GM19025 (cell line): ENCODE measurements at regions not wholly inside any gene's neighbourhood (a gene's known extent, or its start where the extent isn't known, plus 50 kb on each side); places are given as distances from the start of the nearest gene placed in this dataset.

ENCODE experiments used
- ATAC-seq: cut with Tn5 transposase; IDR thresholded peaks from one replicate; pipeline ENCODE4 v1.9.1; 2021; ENCODE audit warnings: mild to moderate bottlenecking, low read depth, moderate library complexity; ENCODE audit not compliant: unreplicated experiment

DNA sequence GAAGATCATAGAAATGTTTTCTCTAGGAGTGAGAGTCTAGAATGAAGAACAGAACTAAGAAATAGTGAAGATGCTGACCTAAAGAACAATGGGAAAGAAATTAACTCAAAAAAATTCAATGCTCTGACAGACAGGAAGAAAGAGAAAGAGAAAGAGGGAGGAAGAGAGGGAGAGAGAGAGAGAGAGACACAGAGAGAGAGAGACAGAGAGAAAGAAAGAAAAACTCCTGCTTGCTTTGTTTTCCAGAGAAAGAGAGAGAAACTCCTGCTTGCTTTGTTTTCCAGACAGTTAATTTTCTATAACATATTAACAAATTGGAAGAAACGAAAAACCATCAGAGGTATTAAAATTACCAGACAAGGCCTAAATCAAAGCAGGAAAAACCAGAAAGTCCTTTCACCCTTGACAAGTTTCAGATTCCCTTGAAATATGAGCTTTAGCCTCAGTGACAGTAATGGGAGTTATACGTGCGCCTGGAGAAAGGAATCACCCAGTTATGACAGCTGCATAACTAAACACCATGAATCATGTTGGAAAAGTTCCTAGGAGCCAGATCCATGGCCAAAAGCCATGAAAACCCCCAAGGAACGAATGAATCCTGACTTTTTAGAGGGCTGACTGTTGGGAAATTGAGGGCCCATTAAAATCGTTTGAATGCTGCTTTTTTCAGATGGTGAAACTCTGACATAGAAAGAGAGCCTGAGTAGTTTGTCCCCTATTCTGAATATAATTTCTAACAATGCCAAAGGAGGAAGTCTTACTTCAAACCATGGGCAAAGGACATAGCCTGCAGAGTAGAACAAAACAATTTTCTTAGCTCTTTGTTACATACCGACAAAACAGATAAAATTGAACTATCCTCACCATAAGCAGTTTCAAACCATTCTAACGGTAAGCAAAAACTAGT, 228.6 kb upstream of the CHST9 start:
- no peak for ATAC-seq

DNA sequence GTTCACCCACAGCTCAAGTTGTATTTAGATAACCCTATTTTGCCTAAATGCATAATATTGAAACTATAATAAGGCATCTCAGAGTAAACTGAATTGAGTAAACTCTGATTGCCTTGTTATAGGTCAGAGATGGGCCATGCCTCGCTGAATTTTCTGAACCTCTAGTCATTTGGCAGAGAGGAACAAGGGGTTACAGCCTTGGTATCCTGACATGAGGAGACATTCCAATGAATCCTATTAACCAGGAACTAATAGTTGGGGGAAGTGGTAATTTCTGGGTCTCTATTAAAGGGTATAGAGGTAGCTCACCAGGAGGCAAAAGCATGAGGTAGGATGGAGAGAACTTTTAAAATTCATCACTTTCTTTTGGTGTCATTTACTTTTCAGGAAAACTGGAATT, 227.4 kb upstream of the CHST9 start:
- no peak for ATAC-seq

DNA sequence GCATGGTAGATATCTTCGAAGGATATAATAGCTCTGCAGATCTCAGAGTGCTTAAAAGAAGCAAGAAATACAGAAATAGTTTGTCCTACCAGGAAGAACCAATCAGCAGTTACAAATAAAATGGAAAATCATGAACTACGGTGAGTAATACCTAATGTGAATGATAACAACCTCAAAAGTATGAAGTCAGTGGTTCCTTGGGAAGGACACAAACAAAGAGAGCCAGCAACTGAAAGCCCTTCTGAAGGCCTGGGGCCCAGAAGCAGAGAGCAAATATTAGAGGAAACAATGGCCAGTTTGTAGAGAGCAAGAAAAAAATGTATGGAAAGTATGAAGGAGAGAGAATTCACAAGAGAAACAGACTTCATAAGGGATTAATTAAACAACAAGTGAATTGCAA, 226.8 kb upstream of the CHST9 start:
- ATAC-seq, result no peak

DNA sequence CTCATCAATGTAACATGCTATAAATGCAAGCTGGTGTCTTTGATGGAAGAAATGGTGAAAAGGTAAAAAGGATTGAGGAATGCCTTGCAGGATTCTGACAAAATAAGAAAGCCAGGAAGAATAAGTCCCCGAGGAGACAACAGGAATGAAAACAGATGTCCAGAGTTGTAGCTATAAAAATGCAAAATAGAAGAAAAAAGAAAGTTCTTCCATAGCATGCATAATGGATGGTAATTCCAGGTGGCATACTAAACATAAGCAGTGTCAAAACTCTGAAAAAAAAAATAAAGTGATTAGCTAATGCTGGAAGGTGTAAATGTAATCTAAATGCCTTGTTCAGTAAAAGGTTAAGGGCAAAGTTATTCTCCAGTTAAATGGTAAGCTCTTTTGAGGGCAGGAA, 225.9 kb upstream of the CHST9 start:
- no peak for ATAC-seq

DNA sequence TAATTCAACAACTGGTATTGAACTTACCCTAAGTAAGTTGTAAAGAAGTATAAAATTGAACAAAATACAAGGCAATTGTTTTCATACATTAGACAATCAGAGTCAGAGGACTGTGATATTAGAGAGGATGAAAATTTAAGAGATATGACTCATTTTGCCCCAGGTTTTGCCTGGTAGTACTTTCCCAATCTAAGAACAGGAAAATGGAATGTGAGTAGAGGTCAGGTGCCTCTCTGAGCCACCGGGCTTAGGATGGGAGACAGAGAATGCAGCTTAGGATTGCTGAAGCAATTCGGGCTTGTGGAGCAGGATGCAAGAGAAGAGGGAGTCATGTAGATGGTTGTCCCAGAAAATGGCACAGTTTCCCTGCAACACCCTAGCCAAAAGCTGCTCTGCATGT, 219.7 kb upstream of the CHST9 start:
- ATAC-seq, result no peak

DNA sequence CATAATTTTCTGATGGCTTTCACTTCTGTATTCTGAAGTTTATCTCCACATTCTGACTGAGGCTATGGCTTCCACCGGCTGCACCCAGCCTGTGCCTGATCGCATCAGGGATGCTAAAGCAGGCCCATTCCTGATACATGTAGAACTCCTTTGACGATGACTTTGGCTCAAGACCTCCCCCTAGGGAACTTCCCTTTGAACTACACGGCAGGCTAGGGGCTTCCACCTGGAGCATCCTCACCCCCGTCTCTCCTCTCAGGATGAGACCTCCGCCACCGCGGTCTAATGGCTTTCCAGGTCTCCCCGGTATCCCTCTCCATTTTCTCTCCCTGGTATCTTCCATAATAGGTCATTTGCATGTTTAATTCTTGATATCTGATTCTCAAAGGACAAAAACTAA, 214.9 kb upstream of the CHST9 start:
- no peak for ATAC-seq

DNA sequence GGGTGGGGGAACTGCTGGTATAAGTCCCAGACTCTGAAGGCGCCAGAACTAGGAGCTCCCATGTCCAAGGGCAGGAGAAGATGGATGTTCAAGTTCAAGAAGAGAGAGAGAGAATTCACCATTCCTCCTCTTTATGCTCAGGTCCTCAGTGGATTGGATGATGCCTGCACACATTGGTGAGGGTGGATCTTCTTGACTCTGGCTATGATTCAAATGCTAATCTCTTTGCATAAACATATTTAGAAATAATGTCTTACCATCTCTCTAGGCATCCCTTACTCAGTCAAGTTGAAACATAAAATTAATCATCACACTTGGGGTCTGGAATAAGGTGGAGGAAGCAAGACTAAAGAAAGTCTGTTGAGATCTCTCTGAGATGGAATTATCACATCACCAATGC, 210.6 kb upstream of the CHST9 start:
- no peak for ATAC-seq

DNA sequence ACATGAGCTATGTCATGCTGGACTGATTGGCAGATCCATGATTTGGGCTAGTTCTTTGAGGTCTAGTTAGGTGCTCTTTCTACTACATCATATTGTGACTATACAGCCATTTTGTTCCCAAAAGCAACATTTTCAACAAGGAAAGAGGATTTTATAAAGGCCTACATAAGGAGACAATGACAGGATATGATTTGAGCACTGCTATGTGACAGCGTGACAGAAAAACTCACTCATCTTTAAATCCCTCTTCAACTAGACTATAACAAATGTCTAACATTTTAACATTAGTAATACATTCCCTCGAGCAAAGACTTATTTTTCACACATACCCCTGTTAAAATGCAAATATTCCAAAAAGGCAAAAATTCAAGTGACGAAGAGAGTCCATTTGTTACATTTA, 209.6 kb upstream of the CHST9 start:
- ATAC-seq, result no peak

DNA sequence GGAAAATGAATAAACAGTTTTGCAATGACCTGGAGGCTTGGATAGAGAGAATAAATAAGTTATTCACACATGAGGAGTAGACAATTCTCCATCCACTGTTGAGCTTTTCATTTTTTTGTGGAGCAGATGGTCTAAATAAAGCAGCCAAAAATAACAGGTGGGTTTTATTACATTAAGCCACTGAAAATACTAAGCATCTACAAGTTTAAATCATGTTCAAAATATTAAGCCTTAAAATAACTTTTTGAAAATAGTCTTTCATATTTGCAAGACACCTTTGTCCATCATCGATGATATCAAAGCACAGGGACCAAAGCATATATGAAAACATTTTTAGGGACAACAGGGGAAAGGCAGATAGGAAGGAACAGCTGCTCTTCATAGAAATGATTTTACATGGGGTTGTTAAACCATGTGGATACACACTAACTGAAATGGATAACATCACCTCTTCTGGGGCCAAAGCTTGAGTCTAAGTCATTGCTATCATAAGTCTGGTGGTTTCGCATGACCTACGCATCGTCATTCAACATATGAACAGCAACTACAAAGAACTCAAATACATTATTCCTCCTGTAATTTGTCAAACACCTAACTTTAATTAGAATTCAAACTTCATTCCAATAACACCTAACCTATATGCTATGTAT, 197.6 kb upstream of the CHST9 start:
- no peak for ATAC-seq

DNA sequence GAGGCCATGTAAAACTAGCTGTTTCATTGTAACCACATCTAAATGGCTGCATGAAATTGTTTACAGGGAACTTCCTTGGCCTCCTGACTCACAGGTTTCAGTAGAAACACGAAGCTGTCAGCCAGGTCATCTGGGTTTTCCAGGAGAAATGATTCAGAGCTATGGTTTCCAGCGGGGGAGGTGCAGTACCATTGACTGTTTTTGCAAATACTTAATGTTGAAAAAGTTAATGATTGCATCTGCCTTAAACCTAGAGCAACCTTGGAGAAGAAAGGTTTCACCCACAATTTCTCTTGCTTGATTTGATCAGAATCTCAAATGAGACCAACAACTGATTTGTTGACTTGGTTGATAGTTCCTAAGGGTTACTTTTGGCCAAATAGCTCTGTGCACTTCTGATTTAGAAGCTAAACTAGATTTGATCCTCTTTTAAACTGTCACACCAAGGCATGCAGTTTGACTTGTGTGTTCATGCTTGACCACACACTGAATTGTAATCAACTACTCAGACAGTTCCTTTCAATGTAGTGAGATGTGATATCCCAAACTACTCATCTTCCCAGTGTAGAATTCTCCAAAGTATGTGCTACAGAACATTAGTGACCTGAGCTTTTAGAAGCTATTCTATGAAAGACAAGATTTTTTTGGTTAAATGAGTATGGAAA, 193.5 kb upstream of the CHST9 start:
- ATAC-seq, result peak; percentile 65

DNA sequence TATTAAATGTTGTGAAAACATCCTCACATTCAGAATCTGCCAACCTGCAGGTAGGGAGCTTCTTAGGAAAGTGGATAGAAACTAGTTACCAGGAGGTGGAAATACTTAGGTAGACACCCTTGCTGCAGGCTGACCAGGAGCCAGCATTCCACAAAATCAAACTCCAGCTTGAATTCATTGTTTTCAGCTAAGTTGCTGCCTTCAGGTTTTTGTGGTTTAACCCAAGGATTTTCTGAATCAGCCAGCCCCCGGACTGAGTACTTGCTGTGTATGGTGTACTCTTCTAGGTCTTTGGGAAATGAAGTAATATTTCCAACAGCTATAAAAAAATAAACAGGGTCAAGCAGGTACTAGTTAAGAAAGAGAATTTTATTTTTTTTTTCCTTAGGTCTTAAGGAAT, 192.1 kb upstream of the CHST9 start:
- no peak for ATAC-seq

DNA sequence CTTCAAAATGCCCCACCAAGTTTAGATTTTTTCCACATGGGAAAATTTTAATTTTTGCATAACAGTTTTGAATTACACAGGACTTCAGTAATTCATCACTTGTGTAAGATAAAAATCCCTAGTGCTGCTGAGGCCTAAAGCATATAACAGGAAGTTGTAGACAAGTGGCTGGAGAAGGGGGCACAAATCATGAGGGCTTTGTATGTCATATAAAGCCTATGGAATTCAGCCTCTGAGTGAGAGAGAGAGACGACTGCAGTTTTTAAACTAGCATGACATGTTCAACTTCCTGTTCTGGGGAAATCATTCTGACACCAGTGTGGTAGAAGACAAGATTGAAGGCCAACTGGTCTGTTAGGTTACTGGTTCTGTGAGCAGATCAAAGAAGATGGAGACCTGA, 187.3 kb upstream of the CHST9 start:
- ATAC-seq, result no peak

DNA sequence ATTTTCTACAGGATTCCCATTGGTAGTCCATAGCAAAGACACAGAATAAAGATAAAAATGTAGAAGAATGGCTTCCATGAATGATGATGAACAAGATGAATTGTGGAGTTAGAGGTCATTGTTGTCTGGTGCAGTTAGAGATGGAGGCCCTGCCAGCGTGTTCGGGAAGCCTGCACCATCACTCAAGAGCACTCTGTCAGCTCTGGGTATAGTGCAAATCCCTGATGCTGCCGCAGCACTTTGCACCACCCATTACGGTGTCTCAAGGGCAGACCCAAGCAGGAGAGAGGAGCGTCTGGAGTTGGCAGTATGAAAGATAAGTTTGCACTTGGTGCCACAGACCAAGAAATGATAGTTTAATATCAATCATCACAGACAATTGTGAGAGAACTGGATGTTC, 181.6 kb upstream of the CHST9 start:
- no peak for ATAC-seq

DNA sequence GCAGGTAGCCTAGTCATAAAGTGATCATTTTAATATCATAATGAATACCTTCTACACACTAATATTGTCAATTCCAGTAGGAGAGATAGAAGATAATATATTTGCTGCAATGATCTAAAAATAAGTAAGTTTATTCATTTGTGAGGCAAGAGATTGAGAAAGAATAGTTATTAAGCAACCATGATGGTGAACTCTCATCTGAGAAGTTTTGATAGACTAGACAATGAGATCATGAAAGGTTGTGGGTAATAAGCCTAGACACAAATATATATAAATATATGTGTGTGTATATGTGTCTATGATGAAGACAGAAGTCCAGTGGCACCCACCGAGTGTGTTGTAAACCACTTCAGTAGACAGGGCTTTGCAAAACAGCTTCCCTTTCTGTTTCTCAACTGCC, 181.0 kb upstream of the CHST9 start:
- ATAC-seq, result no peak

DNA sequence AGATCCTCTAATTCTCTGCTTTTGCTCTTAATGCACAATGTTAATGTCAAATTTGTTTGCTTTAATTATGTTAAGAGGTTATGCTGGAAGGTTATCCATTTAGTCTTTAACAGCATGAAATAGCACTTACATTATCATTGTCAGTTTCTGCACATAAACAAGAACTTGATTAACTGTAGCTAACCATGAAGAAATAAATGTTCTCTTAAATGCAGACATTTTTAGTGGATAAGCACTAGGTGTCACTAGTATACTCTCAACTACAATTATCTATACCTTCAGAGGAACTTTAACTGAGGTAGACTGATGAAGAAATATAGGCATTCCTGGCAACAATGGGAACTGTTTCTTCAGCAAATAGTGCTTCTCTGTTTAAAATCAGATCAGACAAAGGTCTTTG, 178.8 kb upstream of the CHST9 start:
- ATAC-seq, result no peak

DNA sequence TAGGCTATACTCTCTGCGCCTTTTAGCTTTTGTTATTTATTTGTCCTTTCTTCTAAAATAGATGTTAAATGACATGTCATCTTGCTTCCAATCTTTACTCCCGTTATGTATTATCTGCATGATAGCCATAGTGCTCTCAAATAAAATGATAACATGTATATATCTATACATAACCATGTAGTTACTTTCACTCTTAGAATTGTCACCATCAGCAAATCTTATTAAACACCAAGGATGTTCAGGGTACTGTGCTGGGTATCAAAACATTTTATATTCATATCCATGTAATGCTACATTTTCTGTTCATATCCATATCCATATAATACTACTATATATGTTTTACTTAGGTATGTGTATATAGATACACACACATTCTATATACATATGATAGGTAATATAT, 176.4 kb upstream of the CHST9 start:
- no peak for ATAC-seq

DNA sequence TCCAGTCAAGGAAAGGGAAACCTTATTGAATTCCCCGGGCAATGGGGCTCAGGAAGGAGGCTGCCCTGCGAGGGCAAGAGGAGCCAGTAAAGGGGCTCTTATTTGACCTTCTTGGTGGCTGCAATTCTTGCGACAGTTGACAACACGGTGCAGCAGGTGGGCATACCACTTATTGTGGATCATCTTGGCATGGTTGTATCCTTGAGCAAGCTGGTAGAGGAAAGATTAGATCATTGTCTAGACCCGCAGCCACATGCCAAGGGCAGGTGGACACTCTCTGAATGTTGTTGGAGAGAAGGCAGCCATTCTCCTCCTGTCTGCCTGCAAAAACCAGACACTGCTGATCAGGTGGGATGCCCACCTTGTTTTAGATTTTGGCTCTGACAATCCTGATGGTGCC, 170.2 kb upstream of the CHST9 start:
- no peak for ATAC-seq

DNA sequence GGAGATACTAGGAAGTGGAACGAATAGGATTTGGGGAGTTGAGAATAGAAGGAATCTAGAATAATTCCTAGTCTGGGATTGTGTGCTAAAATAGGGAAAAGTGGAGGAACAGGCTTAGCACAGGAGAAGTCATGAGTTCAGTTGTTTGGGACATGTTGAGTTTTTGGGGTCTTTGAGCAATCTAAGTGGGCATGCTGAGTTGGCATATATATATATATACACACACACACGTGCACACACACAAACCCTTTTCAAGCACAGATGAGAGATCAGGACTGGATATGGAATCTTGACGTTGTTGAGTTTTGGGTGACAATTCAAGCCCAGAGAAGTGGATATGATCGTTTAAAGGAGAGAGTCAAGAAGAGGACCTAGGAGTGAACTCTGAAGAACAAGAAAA, 168.2 kb upstream of the CHST9 start:
- ATAC-seq, result no peak

DNA sequence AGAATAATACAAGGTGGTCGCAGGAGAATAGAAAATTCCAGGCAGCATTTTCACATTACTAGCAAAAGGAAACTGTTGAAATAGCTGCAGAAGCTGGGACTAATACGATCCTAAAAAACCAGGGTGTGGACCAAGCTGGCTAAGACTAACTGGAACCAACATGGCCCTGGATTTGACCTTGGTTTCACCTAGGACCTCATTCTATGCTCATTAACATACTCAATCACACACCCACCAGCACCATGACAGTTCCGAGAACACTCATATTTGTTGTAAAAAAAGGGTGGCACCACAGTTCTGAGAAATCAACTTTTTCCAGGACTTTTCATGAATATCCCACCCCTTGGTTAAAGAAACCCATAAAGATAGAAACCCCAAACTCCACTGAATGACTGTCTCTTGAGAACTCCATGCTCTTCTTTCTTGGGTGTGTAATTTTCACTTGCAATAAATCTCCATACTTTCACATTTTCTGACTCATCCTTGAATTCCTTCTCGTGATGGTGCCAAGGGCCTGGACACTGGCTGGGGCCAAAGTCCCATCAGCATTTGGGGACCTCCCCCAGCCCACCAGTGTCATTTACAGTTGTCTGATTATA, 164.3 kb upstream of the CHST9 start:
- no peak for ATAC-seq

DNA sequence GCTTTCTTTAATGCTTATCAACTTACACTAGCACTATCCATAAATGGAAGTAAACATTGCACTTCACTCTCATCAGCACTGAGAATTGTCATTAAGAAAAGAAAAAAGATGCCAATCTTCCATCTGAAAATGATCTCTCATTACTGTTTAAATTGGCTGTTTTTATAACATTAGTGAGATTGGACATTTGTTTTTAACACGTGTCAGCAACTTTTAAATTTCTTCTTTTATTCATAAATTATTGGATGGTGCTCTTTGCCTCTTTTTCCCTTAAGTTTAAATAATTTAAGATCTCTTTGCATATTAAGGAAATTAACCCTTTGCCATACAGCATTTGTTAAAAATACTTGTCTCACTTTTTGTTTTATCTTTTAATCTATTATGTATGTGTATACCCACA, 146.5 kb upstream of the CHST9 start:
- ATAC-seq, result no peak

DNA sequence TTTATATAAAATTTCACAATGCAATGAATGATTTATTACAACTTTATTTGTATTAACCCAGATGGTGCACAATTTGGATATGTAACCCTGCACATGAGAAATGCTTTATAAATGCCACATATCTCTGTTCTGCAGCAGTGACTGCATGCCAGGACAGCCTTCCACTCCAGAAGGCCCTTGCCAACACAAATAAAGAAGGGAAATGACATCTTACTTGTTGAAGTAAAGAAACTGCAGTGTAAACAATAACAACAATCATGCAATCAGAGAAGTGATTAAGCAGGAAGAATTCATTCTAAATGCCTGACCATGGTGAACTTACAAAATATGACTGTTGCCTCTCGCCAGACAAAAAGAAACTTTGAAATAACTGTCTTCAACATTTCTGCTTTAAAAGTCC, 129.9 kb upstream of the CHST9 start:
- ATAC-seq, result no peak
